PC-9 (cell line): ENCODE measurements at regions not wholly inside any gene's neighbourhood (a gene's known extent, or its start where the extent isn't known, plus 50 kb on each side); places are given as distances from the start of the nearest gene placed in this dataset.

ENCODE experiments used
- BruUV-seq: library from RNA; stranded (reverse); fragments of 400-500 nt; replicated peaks from 2 replicates; lab custom pipeline; 2021; lab: Mats Ljungman, UMichigan
- CTCF ChIA-PET: fragments of 300-600 bp; sonication (Branson Sonifier 250); formaldehyde crosslinking; loops from one replicate; lab custom pipeline; 2022; ENCODE audit warnings: antibody characterized with exemption; lab: Charles Lee
- POLR2A ChIA-PET: fragments of 300-600 bp; sonication (Branson Sonifier 250); formaldehyde crosslinking; loops from one replicate; lab custom pipeline; 2022; ENCODE audit warnings: antibody characterized with exemption; ENCODE audit not compliant: unreplicated experiment; lab: Charles Lee
- DNase-seq, 2 experiments: peaks; one replicate each; pipeline versions ENCODE4 v3.0.0 to v3.0.0-alpha.2; 2015 to 2022; ENCODE audit warnings: mixed read lengths in 1 of 2
- H2AFZ ChIP-seq: fragments of 200-600 bp; sonication (generic); 2 replicates; pipeline ENCODE4 v1.8.1; 2017; ENCODE audit warnings: antibody characterized with exemption
- H3F3A ChIP-seq: fragments of 200-600 bp; sonication (generic); 2 replicates; pipeline ENCODE4 v1.8.1; 2017; ENCODE audit warnings: antibody characterized with exemption, mild to moderate bottlenecking, low read depth; ENCODE audit not compliant: insufficient read depth
- H3K27ac ChIP-seq: fragments of 200-600 bp; sonication (generic); 2 replicates; pipeline ENCODE4 v1.6.1; 2016; ENCODE audit warnings: mixed run types
- H3K27me3 ChIP-seq: fragments of 200-600 bp; sonication (generic); 2 replicates; pipeline ENCODE4 v1.6.1; 2016; ENCODE audit warnings: low read depth, mixed run types; ENCODE audit not compliant: insufficient read depth
- H3K36me3 ChIP-seq: fragments of 200-600 bp; sonication (generic); 2 replicates; pipeline ENCODE4 v1.6.1; 2016; ENCODE audit warnings: low read depth, mixed run types
- H3K4me1 ChIP-seq: fragments of 200-600 bp; sonication (generic); replicated peaks from 2 replicates; pipeline ENCODE4 v1.6.1; 2016; ENCODE audit warnings: mixed run types; ENCODE audit not compliant: insufficient read depth
- H3K4me2 ChIP-seq: fragments of 200-600 bp; sonication (generic); 2 replicates; pipeline ENCODE4 v1.6.1; 2017; ENCODE audit warnings: mixed run types
- H3K4me3 ChIP-seq: fragments of 200-600 bp; sonication (generic); 2 replicates; pipeline ENCODE4 v1.6.1; 2016; ENCODE audit warnings: mixed run types
- H3K79me2 ChIP-seq: fragments of 200-600 bp; sonication (generic); 2 replicates; pipeline ENCODE4 v1.6.1; 2017; ENCODE audit warnings: low read depth, mixed run types
- H3K9me2 ChIP-seq: fragments of 200-600 bp; sonication (generic); 2 replicates; pipeline ENCODE4 v1.8.1; 2017; ENCODE audit warnings: mild to moderate bottlenecking; ENCODE audit not compliant: insufficient read depth
- H3K9me3 ChIP-seq: fragments of 200-600 bp; sonication (generic); 2 replicates; pipeline ENCODE4 v1.8.1; 2016; ENCODE audit warnings: low read depth; ENCODE audit not compliant: insufficient read depth
- H4K20me1 ChIP-seq: fragments of 200-600 bp; sonication (generic); 2 replicates; pipeline ENCODE4 v1.8.1; 2017; ENCODE audit not compliant: insufficient read depth
- EZH2 ChIP-seq: fragments of 200-600 bp; sonication (generic); IDR thresholded peaks from 2 replicates; pipeline ENCODE4 v1.8.0; 2017; ENCODE audit warnings: antibody characterized with exemption, low read depth
- intact Hi-C: fragments of 100-400 bp; cut with micrococcal nuclease; formaldehyde crosslinking; loops from one replicate; pipeline ENCODE4 v1.10.0; 2022; ENCODE audit not compliant: unreplicated experiment
- TF ChIP-seq, protein P1 (sequence below): fragments of 200-600 bp; sonication (generic); conservative IDR thresholded peaks from 2 replicates; pipeline ENCODE4 v1.6.1; 2017; ENCODE audit warnings: mixed run types, antibody characterized with exemption, mild to moderate bottlenecking, moderate library complexity

DNA sequence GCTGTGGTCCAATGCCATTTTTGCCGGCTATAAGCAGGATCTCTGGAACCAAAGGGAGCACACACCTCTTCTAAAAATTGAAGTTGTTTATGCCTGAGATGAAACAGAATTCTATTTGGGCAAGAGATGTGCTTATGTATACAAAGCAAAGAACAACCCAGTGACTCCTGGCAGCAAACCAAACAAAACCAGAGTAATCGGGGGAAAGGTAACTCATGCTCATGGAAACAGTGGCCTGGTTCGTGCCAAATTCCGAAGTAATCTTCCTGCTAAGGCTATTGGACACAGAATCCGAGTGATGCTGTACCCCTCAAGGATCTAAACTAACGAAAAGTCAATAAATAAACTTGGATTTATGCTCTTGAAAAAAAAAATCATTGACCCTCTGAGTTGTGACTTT is 178.7 kb downstream of the CEMIP2 start:
- TF ChIP-seq EZH2, result no peak
- TF ChIP-seq, protein P1, sequence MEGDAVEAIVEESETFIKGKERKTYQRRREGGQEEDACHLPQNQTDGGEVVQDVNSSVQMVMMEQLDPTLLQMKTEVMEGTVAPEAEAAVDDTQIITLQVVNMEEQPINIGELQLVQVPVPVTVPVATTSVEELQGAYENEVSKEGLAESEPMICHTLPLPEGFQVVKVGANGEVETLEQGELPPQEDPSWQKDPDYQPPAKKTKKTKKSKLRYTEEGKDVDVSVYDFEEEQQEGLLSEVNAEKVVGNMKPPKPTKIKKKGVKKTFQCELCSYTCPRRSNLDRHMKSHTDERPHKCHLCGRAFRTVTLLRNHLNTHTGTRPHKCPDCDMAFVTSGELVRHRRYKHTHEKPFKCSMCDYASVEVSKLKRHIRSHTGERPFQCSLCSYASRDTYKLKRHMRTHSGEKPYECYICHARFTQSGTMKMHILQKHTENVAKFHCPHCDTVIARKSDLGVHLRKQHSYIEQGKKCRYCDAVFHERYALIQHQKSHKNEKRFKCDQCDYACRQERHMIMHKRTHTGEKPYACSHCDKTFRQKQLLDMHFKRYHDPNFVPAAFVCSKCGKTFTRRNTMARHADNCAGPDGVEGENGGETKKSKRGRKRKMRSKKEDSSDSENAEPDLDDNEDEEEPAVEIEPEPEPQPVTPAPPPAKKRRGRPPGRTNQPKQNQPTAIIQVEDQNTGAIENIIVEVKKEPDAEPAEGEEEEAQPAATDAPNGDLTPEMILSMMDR, result no peak
- ChIA-PET POLR2A (no interaction called here), CTCF (no interaction called here)
- no peaks in the 10 kb centered on the region for H3K27me3 ChIP-seq
- no peak overlapping the region for H3K4me3 ChIP-seq
- H3K36me3 ChIP-seq, result no peaks in the 10 kb centered on the region
- peaks cover 11% of the 10 kb centered on the region; the same call in 1 of the 2 replicates for H3K4me1 ChIP-seq
- H3F3A ChIP-seq, result no peaks in the 10 kb centered on the region
- intact Hi-C loops, result no loop called here
- BruUV-seq, result no TSS peak
- H3K9me3 ChIP-seq, result no peaks in the 10 kb centered on the region
- no peak overlapping the region for H3K27ac ChIP-seq
- H3K9me2 ChIP-seq, result no peaks in the 10 kb centered on the region
- no peaks in the 10 kb centered on the region for H4K20me1 ChIP-seq
- H2AFZ ChIP-seq, result no peak overlapping the region
- DNase-seq, result no peak
- no peaks in the 10 kb centered on the region for H3K79me2 ChIP-seq
- H3K4me2 ChIP-seq, result no peak overlapping the region

DNA sequence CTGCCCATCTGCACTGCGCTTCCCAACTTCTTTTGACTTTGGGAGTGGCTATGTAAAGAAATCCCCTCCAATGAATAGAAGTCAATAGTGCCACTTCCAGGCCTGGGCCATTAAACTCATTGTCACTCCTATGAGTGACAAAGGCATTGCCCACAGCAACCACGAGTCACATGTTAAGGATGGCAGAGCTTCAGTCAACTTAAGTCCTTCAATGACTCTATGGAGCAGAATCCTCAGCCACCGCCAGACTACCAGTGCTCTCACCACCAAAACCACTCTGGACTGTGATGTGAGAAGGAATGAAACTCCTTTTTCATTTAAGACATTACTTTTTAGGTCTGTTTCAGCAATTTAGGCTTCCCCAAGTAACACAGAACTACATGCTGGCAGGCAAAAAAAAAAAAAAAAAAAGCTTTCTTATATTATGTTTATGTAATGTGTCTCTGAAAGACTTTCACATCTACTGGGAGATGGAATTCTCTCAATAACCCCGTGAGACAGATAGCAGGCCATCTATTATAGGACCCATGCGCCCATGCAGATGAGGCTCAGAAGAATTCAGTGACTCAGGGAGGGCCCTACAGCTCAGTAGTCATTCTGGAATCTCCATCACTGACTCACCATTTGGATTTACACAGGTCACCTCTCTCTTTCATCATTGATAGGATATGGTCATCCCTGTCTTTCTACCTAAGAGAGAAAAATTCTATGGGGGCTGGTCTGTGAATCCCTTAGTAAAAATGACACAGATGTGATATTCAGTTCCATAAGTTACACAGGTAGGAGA is 180.5 kb downstream of the CEMIP2 start:
- Histone ChIP-seq H3K4me3 (no peak overlapping the region), H3K36me3 (no peaks in the 10 kb centered on the region), H3K27me3 (no peaks in the 10 kb centered on the region), H3F3A (no peaks in the 10 kb centered on the region), H3K79me2 (no peaks in the 10 kb centered on the region), H3K27ac (peak overlapping the region; percentile 39), H3K9me2 (no peaks in the 10 kb centered on the region), H4K20me1 (no peaks in the 10 kb centered on the region), H2AFZ (no peak overlapping the region), H3K9me3 (no peaks in the 10 kb centered on the region), H3K4me2 (no peak overlapping the region), H3K4me1 (peaks cover 11% of the 10 kb centered on the region; the same call in 1 of the 2 replicates)
- DNase-seq, result peak in 1 of 2 experiments; percentile 41
- POLR2A ChIA-PET, result no interaction called here
- intact Hi-C loops, result no loop called here
- no peak for TF ChIP-seq EZH2
- TF ChIP-seq, protein P1, result no peak
- no TSS peak for BruUV-seq
- CTCF ChIA-PET, result interaction anchor here (0.5 to 0.6 kb wide), 2 partner anchors 105 to 555 kb away, joined by 4 to 5 read pairs; no protein-coding TSS in a partner anchor

DNA sequence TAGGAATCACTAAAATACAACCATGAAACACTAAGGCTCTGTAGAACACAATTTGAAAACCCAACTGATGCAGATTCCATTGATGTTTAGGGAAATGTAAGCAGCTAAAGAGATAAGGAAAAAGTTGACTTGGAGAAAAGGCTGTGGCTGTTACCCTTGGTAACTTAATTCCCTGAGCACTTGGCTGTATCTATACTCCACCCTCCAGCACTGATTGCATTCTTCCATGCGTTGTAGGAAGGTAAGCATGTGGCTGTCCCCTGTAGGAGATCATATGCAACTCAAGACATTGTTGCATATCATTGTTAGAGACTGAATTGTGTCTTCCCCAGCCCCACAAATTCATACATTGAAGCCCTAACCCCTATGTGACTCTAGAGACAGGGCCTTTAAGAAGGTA is 184.5 kb downstream of the CEMIP2 start:
- no TSS peak for BruUV-seq
- ChIA-PET POLR2A (no interaction called here), CTCF (no interaction called here)
- Histone ChIP-seq H3K9me2 (no peaks in the 10 kb centered on the region), H2AFZ (no peak overlapping the region), H3K4me1 (peaks cover 7% of the 10 kb centered on the region; the same call in 1 of the 2 replicates), H3K9me3 (no peaks in the 10 kb centered on the region), H3K4me3 (no peak overlapping the region), H3K4me2 (no peak overlapping the region), H3K79me2 (no peaks in the 10 kb centered on the region), H4K20me1 (no peaks in the 10 kb centered on the region), H3K27ac (no peak overlapping the region), H3F3A (no peaks in the 10 kb centered on the region), H3K27me3 (no peaks in the 10 kb centered on the region), H3K36me3 (no peaks in the 10 kb centered on the region)
- no peak for DNase-seq
- intact Hi-C loops, result no loop called here
- TF ChIP-seq EZH2, result no peak
- TF ChIP-seq, protein P1, result no peak
